Astrocyte (in vitro differentiated cells and primary cell): ENCODE measurements at regions not wholly inside any gene's neighbourhood (a gene's known extent, or its start where the extent isn't known, plus 50 kb on each side); places are given as distances from the start of the nearest gene placed in this dataset.

ENCODE experiments used
- EZH2 ChIP-seq: IDR thresholded peaks from 2 replicates; pipeline ENCODE4 v1.6.1; 2012; ENCODE audit warnings: mild to moderate bottlenecking, low read length, inconsistent platforms; ENCODE audit not compliant: insufficient read depth
- TF ChIP-seq, protein P1 (sequence below): IDR thresholded peaks from 2 replicates; pipeline ENCODE4 v1.5.1; 2011; ENCODE audit warnings: low read depth, mild to moderate bottlenecking, inconsistent platforms, low read length, moderate library complexity; ENCODE audit not compliant: insufficient read depth

DNA sequence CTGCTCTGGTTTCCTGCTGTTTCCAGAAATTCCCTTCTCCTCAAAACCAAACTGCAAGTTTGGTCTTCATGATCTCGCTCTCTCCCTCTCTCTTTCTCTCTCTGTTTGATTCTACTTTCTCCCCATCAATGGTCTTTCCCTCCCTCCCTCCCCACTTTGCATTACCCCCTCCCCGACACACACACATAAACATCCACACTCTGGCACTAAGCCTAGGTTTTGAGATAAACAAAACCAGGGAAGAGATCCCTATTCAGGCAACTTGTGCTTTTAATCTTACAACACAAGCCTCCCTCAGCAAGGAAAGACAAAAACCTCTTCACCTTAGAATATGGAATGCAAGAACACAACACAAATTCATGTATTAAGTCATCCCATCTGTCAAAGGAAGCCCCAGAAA is 73.5 kb upstream of the PTPRT start:
- TF ChIP-seq, protein P1, sequence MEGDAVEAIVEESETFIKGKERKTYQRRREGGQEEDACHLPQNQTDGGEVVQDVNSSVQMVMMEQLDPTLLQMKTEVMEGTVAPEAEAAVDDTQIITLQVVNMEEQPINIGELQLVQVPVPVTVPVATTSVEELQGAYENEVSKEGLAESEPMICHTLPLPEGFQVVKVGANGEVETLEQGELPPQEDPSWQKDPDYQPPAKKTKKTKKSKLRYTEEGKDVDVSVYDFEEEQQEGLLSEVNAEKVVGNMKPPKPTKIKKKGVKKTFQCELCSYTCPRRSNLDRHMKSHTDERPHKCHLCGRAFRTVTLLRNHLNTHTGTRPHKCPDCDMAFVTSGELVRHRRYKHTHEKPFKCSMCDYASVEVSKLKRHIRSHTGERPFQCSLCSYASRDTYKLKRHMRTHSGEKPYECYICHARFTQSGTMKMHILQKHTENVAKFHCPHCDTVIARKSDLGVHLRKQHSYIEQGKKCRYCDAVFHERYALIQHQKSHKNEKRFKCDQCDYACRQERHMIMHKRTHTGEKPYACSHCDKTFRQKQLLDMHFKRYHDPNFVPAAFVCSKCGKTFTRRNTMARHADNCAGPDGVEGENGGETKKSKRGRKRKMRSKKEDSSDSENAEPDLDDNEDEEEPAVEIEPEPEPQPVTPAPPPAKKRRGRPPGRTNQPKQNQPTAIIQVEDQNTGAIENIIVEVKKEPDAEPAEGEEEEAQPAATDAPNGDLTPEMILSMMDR, result no peak
- TF ChIP-seq EZH2, result no peak
